NCI-H1105 (cell line): ENCODE measurements at regions not wholly inside any gene's neighbourhood (a gene's known extent, or its start where the extent isn't known, plus 50 kb on each side); places are given as distances from the start of the nearest gene placed in this dataset.

Experiments used
- DNase-seq: peaks from one replicate; lab custom pipeline; 2025; lab: John Stamatoyannopoulos, UW

- DNase-seq, result no peak
These were observed 84.9 kb upstream of the GLIS3 start for GRCh38 chr9:4384750-4385149.

DNA sequence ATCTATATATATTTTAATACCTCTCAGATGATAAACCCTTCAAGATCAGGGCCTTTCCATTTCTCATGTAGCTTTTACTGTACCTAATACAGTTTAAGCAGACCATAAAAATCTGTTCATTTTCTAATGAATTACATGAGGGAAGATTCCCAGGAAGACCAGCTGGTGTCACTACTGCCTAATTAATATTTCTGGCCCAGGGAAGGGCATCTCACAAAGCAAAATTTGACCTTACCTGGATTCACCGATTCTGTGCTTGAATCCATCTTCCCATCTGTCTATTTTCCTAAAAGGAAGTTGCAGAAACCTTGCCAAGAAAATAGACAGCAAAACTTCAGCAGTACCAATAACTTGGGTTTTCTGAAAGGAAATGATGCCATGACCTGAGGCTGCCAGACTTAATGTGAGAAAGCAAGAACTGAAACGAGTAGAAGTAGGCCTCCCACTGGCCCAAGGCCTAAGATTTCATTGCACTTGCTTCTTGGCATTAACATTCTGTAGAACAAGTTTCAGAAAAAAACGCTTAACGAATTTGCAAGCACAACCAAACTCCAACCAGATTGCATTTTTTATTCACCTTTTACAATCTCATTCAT is 83.0 kb upstream of the GLIS3 start:
- peak; percentile 18 for DNase-seq

DNA sequence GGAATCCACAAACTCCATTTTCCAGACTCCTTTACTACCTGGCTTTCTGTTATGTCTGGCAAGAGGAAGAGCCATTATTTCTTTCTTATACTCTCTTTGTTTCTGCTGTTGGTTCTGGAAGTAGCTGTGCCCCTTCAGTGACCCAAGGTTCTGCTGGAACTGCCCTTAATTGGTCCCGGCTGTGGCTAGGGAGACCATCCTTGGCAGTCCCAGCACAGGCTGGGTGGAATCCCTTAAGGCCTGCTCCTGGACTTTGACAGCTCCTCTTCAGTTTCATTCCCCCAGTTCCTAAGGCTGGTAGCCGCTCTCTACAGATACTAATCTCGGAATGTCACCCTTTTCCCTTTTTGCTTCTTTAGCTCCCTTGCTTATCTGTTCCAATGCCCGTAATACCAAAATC is 81.9 kb upstream of the GLIS3 start:
- no peak for DNase-seq

GRCh38 chr9:4380406-4380805 is 80.5 kb upstream of the GLIS3 start:
- DNase-seq, result no peak

DNA sequence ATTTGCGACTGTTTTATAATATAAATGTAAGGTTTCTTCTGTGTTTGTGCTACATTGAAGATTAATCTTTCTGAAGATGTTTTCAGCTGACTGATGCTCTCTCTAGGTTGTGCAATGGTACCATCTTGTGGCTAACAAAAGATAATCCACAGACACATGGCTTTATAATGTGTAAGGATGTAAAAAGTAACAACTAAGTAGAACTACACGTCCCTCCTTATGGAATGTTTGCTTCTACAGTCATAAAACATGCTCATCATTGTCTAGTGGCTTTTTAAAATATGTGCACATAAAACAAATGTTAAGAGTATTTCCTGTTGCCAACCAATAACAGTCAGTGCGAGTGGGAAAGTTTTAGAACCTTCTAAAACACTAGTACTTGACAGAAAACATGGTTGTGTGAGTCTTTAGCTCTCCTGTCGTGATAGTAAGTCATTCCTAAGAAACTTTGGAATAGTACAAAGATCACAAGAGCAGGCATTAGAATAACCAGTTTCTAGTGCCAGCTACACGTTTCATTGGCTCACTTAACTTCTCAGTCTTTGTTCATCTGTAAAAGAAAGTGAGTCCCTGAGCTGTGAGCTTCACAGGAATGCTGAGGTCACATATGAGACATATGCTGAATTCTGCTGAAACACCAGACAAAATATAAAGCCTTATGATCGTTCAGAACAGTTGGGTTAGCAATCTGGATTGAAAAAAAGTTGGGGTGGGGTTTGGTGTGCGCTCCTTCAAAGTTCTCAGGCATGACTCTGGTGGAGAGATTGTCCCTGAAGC is 75.7 kb upstream of the GLIS3 start:
- DNase-seq, result no peak

DNA sequence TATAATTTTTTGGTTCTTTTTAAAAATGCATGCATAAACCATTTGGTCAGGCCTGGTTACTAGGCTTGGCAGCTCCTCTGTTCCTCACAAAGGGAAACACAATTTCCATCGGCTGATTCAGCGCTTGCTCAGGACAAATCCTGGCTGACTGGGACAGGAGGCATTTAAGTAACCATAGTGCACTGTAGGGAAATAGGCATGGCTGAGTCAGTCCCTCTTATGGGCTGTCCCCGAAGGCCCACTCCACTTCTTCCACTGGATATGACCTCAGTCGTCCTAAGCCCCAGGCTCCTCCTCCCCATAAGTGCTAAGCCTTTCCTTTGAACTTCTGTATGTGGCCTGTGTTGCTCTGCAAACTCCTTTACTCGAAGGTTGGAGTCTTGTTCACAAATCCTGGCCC is 71.2 kb upstream of the GLIS3 start:
- no peak for DNase-seq

DNA sequence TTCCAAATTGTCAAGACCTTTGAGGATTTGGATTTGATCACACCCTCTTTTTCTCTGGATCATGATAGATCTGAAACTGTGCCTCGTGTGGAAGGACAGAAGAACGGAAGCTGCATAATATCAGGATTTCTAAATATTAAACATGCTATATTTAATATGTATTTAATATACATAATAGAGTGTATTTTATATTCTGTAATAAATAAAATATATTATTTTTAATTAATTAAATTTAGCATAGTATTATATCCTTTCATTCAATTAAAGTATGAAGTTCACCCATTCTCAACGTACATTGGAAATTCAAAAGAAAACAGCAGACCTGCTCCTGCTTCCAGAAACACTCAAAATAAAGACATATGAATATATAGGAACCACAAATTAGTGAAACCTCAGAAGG is 70.6 kb upstream of the GLIS3 start:
- DNase-seq, result no peak

DNA sequence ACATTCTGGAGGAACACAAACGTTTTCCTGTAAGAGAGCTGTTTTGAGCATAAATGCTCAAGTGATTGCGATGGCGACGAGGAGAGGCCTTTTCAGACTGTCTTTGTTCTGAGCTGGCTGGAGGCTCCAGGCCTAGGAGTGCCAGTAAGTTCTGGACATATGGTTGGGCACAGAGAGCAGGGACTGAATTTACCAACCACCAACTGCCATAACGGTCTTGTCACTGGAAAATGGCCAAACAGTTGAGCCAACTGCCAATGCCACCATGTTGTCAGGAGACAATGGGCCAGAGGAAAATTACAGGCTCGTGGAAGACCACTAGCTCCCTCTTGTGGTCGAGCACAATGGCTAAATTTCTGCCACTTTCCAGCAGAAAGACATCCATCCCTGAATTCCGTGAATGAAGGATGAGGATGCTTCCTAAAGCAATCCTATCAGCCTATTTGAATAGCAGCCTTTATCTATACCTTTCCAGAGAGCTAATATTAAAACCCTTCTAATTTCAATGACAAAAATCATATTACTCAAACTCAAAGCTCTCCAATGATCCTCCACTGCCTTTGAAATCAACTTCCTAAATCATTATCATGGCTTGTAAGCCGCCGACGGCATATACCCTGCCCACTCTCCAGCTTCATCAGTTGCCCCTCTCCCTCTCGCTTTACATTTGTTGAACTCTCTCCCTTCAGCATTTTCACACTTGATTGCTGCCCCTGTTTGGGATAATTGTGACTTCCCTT is 66.9 kb upstream of the GLIS3 start:
- peak; percentile 61 for DNase-seq

- DNase-seq, result no peak
These were observed 65.2 kb upstream of the GLIS3 start for GRCh38 chr9:4365055-4365454.

GRCh38 chr9:4362281-4362680 is 62.4 kb upstream of the GLIS3 start:
- DNase-seq, result no peak

DNA sequence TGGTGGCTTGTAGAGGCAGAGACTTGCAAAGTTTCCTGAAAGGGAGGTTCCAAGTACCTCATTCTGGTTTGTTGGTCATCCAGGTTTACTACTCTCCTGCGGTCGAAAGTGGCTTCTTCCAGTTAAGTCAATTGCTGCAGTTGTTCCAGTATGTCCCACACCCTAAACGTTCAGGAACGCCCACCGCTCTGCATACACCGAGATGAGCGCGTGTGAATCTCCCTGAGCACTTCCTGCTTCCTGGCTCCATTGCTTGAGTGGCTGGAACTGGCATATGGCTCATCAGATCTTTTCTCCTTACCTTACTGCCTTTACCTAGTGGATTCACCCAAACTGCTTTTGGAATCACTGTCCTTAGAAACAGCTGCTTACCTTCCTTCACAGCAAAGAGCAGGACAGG is 59.1 kb upstream of the GLIS3 start:
- no peak for DNase-seq

DNA sequence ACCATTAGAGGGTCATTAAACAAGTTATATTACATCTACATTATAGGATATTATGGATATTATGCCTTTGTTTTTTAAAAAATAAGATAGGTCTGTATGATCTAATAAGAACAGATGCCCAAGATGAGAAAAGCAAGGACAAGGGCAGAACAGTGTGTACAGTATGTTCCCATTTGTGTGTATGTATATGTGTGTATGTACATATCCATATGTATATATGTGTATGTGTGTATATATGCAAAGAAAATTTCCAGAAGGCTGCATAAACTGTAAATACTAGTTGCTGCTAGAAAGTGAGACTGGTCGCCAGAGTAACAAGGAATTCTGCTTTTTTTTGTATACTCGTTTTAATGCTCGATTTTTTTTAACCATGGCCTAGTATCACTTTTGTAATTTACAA is 58.1 kb upstream of the GLIS3 start:
- DNase-seq, result no peak

GRCh38 chr9:4356306-4356705 is 56.4 kb upstream of the GLIS3 start:
- no peak for DNase-seq

- no peak for DNase-seq
These were observed 53.4 kb upstream of the GLIS3 start for GRCh38 chr9:4353236-4353635.

DNA sequence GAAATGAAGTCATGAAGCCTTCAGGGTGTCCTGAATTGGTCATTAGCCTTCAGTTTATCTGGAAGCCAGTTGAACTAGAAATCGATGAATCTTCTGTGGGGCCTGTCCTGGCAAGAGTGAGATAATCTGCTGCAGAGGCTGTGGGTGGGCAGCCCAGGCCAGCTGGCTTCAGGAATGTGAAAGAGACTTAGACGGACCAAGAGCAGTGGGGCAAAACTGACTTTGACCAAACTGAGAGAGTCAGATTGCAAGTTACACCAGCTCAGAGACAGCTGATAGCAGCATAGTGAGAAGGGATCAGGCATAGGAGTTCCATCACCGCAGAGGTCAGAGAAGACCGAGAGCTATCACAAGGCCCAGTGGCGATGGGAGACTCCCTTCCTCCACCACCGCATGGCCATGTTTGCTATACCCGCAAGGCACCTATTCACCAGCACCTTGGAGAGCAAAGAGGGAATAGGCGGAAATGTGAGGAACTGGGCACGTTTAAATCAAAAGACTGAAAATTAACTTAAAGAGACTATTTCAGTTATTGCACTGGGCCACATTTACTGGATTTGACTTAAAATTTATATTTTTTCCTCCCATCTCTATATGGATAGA is 50.0 kb upstream of the GLIS3 start:
- no peak for DNase-seq
